Keratinocyte (primary cell): ENCODE measurements at regions not wholly inside any gene's neighbourhood (a gene's known extent, or its start where the extent isn't known, plus 50 kb on each side); places are given as distances from the start of the nearest gene placed in this dataset.
"Not testable (repeated sequence)": the region's sequence is repeated elsewhere in the genome, so short reads cannot be mapped to it uniquely, and the experiment has no call there.

Experiments used
- DNase-seq: peaks from one replicate; pipeline ENCODE4 v3.0.0-alpha.2; 2011; ENCODE audit warnings: low read depth, missing footprints, low spot score
- FAIRE-seq: peaks from 2 replicates; lab custom pipeline; 2011; peaks lifted over from hg19 to GRCh38; lab: Jason Lieb, UNC
- H2AFZ ChIP-seq: 2 replicates; pipeline ENCODE4 v1.6.0; 2012; ENCODE audit warnings: low read length, control low read depth, inconsistent platforms; ENCODE audit not compliant: control insufficient read depth
- H3K27ac ChIP-seq: 2 replicates; pipeline ENCODE4 v1.5.1; 2011; ENCODE audit warnings: low read length; ENCODE audit not compliant: control insufficient read depth, insufficient read depth
- H3K27me3 ChIP-seq: 3 replicates; pipeline ENCODE4 v1.6.0; 2011; ENCODE audit warnings: low read length; ENCODE audit not compliant: control insufficient read depth, insufficient read depth; ENCODE audit errors: extremely low read depth
- H3K36me3 ChIP-seq, 2 experiments: 2 replicates in 1 of 2; 3 replicates in 1 of 2; pipeline ENCODE4 v1.5.1; 2011; ENCODE audit warnings: low read length in 2 of 2, mild to moderate bottlenecking in 1 of 2; ENCODE audit not compliant: control insufficient read depth in 2 of 2, insufficient read depth in 2 of 2; ENCODE audit errors: extremely low read depth in 1 of 2
- H3K4me1 ChIP-seq: 3 replicates; pipeline ENCODE4 v1.5.1; 2011; ENCODE audit warnings: low read length; ENCODE audit not compliant: control insufficient read depth, insufficient read depth; ENCODE audit errors: extremely low read depth
- H3K4me2 ChIP-seq: 3 replicates; pipeline ENCODE4 v1.6.0; 2011; ENCODE audit warnings: low read depth, low read length; ENCODE audit not compliant: control insufficient read depth, insufficient read depth; ENCODE audit errors: extremely low read depth
- H3K4me3 ChIP-seq, 3 experiments: fragments of 200-600 bp in 1 of 3; sonication (generic) in 1 of 3; 2 replicates in 2 of 3; 3 replicates in 1 of 3; pipeline ENCODE4 v1.5.1; 2011 to 2016; ENCODE audit warnings: low read length in 3 of 3, mild to moderate bottlenecking in 3 of 3, control low read depth in 2 of 3, inconsistent platforms in 1 of 3, low read depth in 1 of 3, mixed read lengths in 1 of 3, mixed run types in 1 of 3, moderate library complexity in 1 of 3; ENCODE audit not compliant: control insufficient read depth in 2 of 3, insufficient read depth in 2 of 3; ENCODE audit errors: extremely low read depth in 1 of 3
- H3K79me2 ChIP-seq: 2 replicates; pipeline ENCODE4 v1.6.0; 2012; ENCODE audit warnings: low read length; ENCODE audit not compliant: control insufficient read depth, insufficient read depth
- H3K9ac ChIP-seq: 3 replicates; pipeline ENCODE4 v1.6.0; 2011; ENCODE audit warnings: low read length; ENCODE audit not compliant: control insufficient read depth, insufficient read depth; ENCODE audit errors: extremely low read depth
- H3K9me1 ChIP-seq: 3 replicates; pipeline ENCODE4 v1.6.0; 2011; ENCODE audit warnings: low read length; ENCODE audit not compliant: control insufficient read depth, insufficient read depth; ENCODE audit errors: extremely low read depth
- H3K9me3 ChIP-seq: 2 replicates; pipeline ENCODE4 v1.5.1; 2012; ENCODE audit warnings: low read depth, low read length; ENCODE audit not compliant: control insufficient read depth
- H4K20me1 ChIP-seq: 3 replicates; pipeline ENCODE4 v1.6.0; 2011; ENCODE audit warnings: low read length; ENCODE audit not compliant: control insufficient read depth, insufficient read depth; ENCODE audit errors: extremely low read depth
- dilution Hi-C: fragments of 300-500 bp; cut with MboI; formaldehyde crosslinking; loops from one replicate; pipeline ENCODE4 v1.7.0; 2020; ENCODE audit warnings: low sequenced_read_pairs; ENCODE audit not compliant: extremely low pct_ligation_motif_present

DNA sequence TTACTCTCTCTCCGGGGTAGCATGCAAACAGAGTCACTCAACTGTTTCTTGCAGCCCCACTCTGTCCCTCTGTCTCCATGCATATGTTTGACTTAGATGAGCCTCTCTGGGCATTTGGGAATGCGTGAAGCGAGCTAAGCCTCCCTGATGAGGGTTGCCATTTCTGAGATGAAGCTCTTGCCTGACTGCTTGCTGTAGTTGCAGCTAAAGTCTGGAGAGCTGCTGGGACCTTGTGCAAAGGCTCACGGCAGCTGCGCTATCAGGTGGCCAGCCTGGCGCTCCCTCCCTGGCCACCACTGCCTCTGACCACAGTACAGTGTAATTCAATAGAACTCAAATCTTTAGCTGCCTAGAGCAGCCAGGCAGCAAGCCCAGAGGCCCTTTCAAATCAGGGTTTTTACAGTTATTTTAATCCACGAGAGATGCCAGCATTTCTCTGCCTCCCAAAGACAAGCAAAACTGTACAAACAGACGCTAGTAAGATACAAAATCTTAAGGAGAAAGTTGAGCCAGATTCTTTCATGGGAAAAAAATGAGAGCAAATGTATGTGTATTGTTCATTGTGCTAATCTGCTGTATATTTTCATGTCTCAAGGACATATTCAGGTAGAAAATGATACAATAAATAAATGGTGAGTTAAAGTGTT, 694.6 kb downstream of the PRIM2 start:
- H4K20me1 ChIP-seq, H3K27me3 ChIP-seq, H3K27ac ChIP-seq, H3K79me2 ChIP-seq, H2AFZ ChIP-seq, FAIRE-seq, H3K9me1 ChIP-seq, H3K9ac ChIP-seq, H3K36me3 ChIP-seq, H3K4me2 ChIP-seq, H3K4me1 ChIP-seq, H3K9me3 ChIP-seq, DNase-seq, H3K4me3 ChIP-seq, dilution Hi-C loops: not testable (repeated sequence)

DNA sequence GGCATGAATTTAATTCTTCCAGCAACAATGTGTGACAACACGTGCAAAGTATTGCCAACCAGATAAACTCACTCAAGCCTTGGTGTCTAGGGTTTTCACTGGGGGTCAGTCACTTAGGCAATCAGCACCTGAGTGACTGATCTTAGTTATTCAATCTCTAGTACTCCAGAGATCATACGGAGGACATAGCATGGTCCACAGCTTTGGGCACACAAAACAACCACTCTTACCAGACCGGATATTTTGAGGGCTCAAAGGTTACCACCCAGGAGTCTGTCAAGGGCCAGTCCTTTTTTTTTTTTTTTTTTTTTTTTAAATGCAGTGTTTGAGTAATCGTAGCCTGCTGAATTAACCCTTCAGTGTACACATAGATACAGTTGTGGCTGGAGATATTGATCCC, 699.2 kb downstream of the PRIM2 start:
- dilution Hi-C loops, H3K9me1 ChIP-seq, H3K27ac ChIP-seq, H3K4me2 ChIP-seq, H3K4me3 ChIP-seq, DNase-seq, H2AFZ ChIP-seq, H3K79me2 ChIP-seq, FAIRE-seq, H3K27me3 ChIP-seq, H3K9ac ChIP-seq, H3K9me3 ChIP-seq, H3K4me1 ChIP-seq, H4K20me1 ChIP-seq, H3K36me3 ChIP-seq: not testable (repeated sequence)

DNA sequence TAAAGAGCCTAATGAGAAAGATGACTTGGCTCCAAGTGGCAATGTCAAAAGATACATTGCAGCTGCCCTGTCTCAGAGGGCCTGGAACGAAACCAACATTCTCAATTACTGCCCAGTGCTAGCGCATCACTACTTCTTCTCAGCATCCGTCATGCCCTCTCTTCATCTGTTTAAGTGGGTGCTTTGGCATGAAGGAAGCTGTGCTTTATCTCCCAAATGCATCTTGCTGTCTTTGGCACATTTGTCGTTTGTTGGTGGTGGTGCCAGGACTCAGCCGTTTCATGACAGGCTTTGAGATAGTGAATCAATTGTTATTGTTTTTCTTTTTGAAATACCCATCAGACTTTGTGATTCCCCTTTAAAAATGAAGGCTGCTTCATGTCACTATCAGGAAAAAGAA, 710.8 kb downstream of the PRIM2 start:
- DNase-seq, H3K4me1 ChIP-seq, H3K4me2 ChIP-seq, H3K9me1 ChIP-seq, dilution Hi-C loops, H3K9ac ChIP-seq, H3K36me3 ChIP-seq, H3K27ac ChIP-seq, H4K20me1 ChIP-seq, FAIRE-seq, H3K9me3 ChIP-seq, H2AFZ ChIP-seq, H3K79me2 ChIP-seq, H3K27me3 ChIP-seq, H3K4me3 ChIP-seq: not testable (repeated sequence)

DNA sequence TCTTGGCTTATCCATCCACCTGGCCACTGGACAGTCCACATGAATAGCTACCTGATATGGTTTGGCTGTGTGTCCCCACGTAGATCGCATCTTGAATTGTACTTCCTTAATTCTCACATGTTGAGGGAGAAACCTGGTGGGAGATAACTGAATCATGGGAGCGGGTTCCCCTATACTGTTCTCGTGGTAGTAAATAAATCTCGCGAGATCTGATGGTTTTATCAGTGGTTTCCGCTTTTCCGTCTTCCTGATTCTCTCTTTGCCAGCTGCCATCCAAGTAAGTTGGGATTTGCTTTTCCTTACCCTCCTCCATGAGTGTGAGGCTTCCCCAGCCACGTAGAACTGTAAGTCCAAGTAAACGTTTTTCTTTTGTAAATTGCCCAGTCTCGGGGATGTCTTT, 720.8 kb downstream of the PRIM2 start:
- FAIRE-seq, H3K9ac ChIP-seq, H3K9me3 ChIP-seq, H3K27me3 ChIP-seq, H3K79me2 ChIP-seq, H3K4me1 ChIP-seq, H2AFZ ChIP-seq, H3K36me3 ChIP-seq, H3K4me3 ChIP-seq, H3K9me1 ChIP-seq, H3K4me2 ChIP-seq, H3K27ac ChIP-seq, H4K20me1 ChIP-seq, DNase-seq, dilution Hi-C loops: not testable (repeated sequence)

DNA sequence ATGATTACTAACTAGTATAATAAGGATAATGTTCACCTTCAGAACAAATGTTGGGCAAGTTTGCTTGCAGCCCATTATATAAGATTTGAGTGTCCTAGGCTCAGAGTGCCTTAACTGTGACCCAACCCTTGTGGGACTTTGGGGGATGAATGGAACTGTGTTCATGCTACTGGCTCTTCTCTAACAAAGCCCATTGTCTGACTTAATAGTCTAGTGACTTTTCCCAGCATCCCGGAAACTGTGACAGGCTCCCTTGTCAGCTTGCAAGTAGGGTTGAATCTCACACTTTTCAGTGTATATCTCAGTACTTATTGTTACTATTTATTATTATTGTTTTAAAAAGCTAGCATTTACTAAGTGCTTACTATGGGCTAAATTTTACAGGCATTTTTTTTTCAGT, 729.2 kb downstream of the PRIM2 start:
- FAIRE-seq, H3K4me1 ChIP-seq, H3K36me3 ChIP-seq, H3K9me3 ChIP-seq, H4K20me1 ChIP-seq, H3K4me3 ChIP-seq, H3K9me1 ChIP-seq, H3K27ac ChIP-seq, dilution Hi-C loops, H3K27me3 ChIP-seq, H3K4me2 ChIP-seq, H2AFZ ChIP-seq, H3K79me2 ChIP-seq, DNase-seq, H3K9ac ChIP-seq: not testable (repeated sequence)
